GM23248 (cell line): ENCODE measurements at regions not wholly inside any gene's neighbourhood (a gene's known extent, or its start where the extent isn't known, plus 50 kb on each side); places are given as distances from the start of the nearest gene placed in this dataset.

Source experiments
- EZH2 ChIP-seq: fragments of 200-600 bp; sonication (generic); IDR thresholded peaks from 2 replicates; pipeline ENCODE4 v1.6.1; 2018; ENCODE audit warnings: antibody characterized with exemption, mild to moderate bottlenecking; ENCODE audit not compliant: insufficient read depth, poor library complexity, severe bottlenecking
- EZH2phosphoT487 ChIP-seq: fragments of 200-600 bp; sonication (generic); IDR thresholded peaks from 2 replicates; pipeline ENCODE4 v1.6.1; 2018; ENCODE audit warnings: antibody characterized with exemption, moderate library complexity, mild to moderate bottlenecking, low read depth; ENCODE audit not compliant: insufficient read depth

- TF ChIP-seq EZH2phosphoT487 (no peak), EZH2 (no peak)
Observed at GRCh38 chr1:30516485-30516858, 206.9 kb downstream of the MATN1 start.
